ENCODE measurements at regions not wholly inside any gene's neighbourhood (a gene's known extent, or its start where the extent isn't known, plus 50 kb on each side); places are given as distances from the start of the nearest gene placed in this dataset.

DNA sequence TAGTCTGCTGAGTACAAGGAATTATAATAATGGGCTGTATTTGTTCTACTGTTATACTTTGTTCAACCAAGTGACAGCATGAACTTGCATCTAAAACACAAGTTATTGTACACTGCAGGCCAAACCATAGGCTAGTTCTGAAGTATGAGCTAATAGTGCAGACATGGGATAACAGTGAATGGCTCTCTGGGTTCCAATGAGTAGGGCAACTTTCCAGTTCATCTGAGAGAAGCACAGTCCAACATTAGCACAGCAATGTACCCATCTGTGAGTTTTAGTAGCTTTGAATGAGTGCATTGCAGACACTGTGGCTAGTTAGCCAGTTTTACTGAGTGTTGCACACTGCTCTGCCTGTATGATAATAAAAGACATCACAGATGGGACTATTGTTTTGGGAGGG, 56.5 kb upstream of the FUT9 start:
- DNase-seq, result no peak
- Histone ChIP-seq H3K36me3 (no peaks in the 10 kb centered on the region), H3K9ac (ENCODE audit: low read depth in 2 of 2, low read length in 2 of 2) (no peak overlapping the region), H3K4me1 (no peaks in the 10 kb centered on the region), H3K27me3 (no peaks in the 10 kb centered on the region), H3K27ac (no peak overlapping the region), H3K4me3 (no peak overlapping the region), H3K9me3 (no peaks in the 10 kb centered on the region)
- TF ChIP-seq, protein P1, sequence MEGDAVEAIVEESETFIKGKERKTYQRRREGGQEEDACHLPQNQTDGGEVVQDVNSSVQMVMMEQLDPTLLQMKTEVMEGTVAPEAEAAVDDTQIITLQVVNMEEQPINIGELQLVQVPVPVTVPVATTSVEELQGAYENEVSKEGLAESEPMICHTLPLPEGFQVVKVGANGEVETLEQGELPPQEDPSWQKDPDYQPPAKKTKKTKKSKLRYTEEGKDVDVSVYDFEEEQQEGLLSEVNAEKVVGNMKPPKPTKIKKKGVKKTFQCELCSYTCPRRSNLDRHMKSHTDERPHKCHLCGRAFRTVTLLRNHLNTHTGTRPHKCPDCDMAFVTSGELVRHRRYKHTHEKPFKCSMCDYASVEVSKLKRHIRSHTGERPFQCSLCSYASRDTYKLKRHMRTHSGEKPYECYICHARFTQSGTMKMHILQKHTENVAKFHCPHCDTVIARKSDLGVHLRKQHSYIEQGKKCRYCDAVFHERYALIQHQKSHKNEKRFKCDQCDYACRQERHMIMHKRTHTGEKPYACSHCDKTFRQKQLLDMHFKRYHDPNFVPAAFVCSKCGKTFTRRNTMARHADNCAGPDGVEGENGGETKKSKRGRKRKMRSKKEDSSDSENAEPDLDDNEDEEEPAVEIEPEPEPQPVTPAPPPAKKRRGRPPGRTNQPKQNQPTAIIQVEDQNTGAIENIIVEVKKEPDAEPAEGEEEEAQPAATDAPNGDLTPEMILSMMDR (IDR thresholded peaks at IDR 0.05), result no peak
- intact Hi-C loops (cut with DNase I), result no loop called here
